ENCODE measurements at regions not wholly inside any gene's neighbourhood (a gene's known extent, or its start where the extent isn't known, plus 50 kb on each side); places are given as distances from the start of the nearest gene placed in this dataset.

- no peak overlapping the region for H3K9ac ChIP-seq
- H3K9me3 ChIP-seq, result peaks cover 10% of the 10 kb centered on the region; the same call in 1 of the 2 replicates
- no peaks in the 10 kb centered on the region for H3K9me2 ChIP-seq
- no peak for DNase-seq
- H3K36me3 ChIP-seq (replicated peaks in 1 of 2; ENCODE audit: control insufficient read depth in 1 of 2, insufficient read depth in 2 of 2, low read length in 1 of 2), result no peaks in the 10 kb centered on the region
- CTCF ChIA-PET, result interaction anchor here (1.0 kb wide), 1 partner anchor 517 kb away, joined by 3 read pairs; no protein-coding TSS in a partner anchor
- POLR2A ChIA-PET, result no interaction called here
- H3F3A ChIP-seq (replicated peaks; ENCODE audit: insufficient read depth), result peaks cover 2% of the 10 kb centered on the region
- H3K4me3 ChIP-seq (ENCODE audit: low read depth in 2 of 2, low read length in 1 of 2), result no peak overlapping the region
- H2AFZ ChIP-seq (ENCODE audit: low read depth), result no peak overlapping the region
- H4K20me1 ChIP-seq (ENCODE audit: insufficient read depth), result no peaks in the 10 kb centered on the region
- TF ChIP-seq IRF3 (IDR thresholded peaks at IDR 0.05; ENCODE audit: low read depth, low read length), result no peak
- no peak for TF ChIP-seq TAF1 (IDR thresholded peaks at IDR 0.05; ENCODE audit: borderline replicate concordance, low read depth, low read length)
- TF ChIP-seq, protein P1, sequence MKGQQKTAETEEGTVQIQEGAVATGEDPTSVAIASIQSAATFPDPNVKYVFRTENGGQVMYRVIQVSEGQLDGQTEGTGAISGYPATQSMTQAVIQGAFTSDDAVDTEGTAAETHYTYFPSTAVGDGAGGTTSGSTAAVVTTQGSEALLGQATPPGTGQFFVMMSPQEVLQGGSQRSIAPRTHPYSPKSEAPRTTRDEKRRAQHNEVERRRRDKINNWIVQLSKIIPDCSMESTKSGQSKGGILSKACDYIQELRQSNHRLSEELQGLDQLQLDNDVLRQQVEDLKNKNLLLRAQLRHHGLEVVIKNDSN (IDR thresholded peaks at IDR 0.05; ENCODE audit: borderline replicate concordance, low read depth), result no peak
- no peak for TF ChIP-seq MXI1 (IDR thresholded peaks at IDR 0.05; ENCODE audit: low read depth, low read length)
- no peak for TF ChIP-seq GATA2 (CRISPR knock-in tag; IDR thresholded peaks at IDR 0.05)
- no peak for TF ChIP-seq RCOR1 (IDR thresholded peaks at IDR 0.05; ENCODE audit: low read length)
- no peak for TF ChIP-seq TCF12 (IDR thresholded peaks at IDR 0.05)
- TF ChIP-seq SMC3 (IDR thresholded peaks at IDR 0.05; ENCODE audit: low read depth, low read length), result no peak
- no peak for TF ChIP-seq TEAD4 (IDR thresholded peaks at IDR 0.05; ENCODE audit: borderline replicate concordance, insufficient read depth)
- TF ChIP-seq REST (IDR thresholded peaks at IDR 0.05; ENCODE audit: low read depth, low read length), result no peak
- TF ChIP-seq SIN3A (IDR thresholded peaks at IDR 0.05; ENCODE audit: borderline replicate concordance, low read depth, low read length), result no peak
- no peak for TF ChIP-seq EZH2phosphoT487 (IDR thresholded peaks at IDR 0.05; ENCODE audit: borderline replicate concordance, low read depth)
- no peak for TF ChIP-seq NFIC (IDR thresholded peaks at IDR 0.05; ENCODE audit: borderline replicate concordance)
- TF ChIP-seq, protein P2, sequence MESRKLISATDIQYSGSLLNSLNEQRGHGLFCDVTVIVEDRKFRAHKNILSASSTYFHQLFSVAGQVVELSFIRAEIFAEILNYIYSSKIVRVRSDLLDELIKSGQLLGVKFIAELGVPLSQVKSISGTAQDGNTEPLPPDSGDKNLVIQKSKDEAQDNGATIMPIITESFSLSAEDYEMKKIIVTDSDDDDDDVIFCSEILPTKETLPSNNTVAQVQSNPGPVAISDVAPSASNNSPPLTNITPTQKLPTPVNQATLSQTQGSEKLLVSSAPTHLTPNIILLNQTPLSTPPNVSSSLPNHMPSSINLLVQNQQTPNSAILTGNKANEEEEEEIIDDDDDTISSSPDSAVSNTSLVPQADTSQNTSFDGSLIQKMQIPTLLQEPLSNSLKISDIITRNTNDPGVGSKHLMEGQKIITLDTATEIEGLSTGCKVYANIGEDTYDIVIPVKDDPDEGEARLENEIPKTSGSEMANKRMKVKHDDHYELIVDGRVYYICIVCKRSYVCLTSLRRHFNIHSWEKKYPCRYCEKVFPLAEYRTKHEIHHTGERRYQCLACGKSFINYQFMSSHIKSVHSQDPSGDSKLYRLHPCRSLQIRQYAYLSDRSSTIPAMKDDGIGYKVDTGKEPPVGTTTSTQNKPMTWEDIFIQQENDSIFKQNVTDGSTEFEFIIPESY (IDR thresholded peaks at IDR 0.05; ENCODE audit: borderline replicate concordance, low read depth), result no peak
- TF ChIP-seq ELF1 (IDR thresholded peaks at IDR 0.05), result no peak
- TF ChIP-seq NRF1 (IDR thresholded peaks at IDR 0.05; ENCODE audit: low read depth, low read length), result no peak
- TF ChIP-seq USF2 (IDR thresholded peaks at IDR 0.05; ENCODE audit: borderline replicate concordance, low read depth, low read length), result no peak
- no peak overlapping the region for H3K4me2 ChIP-seq
- no peak overlapping the region for H3K27ac ChIP-seq (ENCODE audit: low read depth in 2 of 2, low read length in 1 of 2)
- no peaks in the 10 kb centered on the region for H3K27me3 ChIP-seq (ENCODE audit: insufficient read depth)
- peaks cover 0 to 9% of the 10 kb centered on the region in 2 experiments; a peak in 1 of 4 replicates for H3K4me1 ChIP-seq (ENCODE audit: control insufficient read depth in 1 of 2, insufficient read depth in 2 of 2, low read depth in 1 of 2, low read length in 1 of 2)
- 93% methylated on average over 2 of the region's 2 CpGs for WGBS (ENCODE audit: low lambda C conversion rate)
- no peaks in the 10 kb centered on the region for H3K79me2 ChIP-seq (ENCODE audit: insufficient read depth)
These were observed 70.0 kb downstream of the KLF6 start for GRCh38 chr10:3714967-3715366.

All from SK-N-SH (cell line).